GF-D8 (cell line): ENCODE measurements at regions not wholly inside any gene's neighbourhood (a gene's known extent, or its start where the extent isn't known, plus 50 kb on each side); places are given as distances from the start of the nearest gene placed in this dataset.
"Not testable (repeated sequence)": the region's sequence is repeated elsewhere in the genome, so short reads cannot be mapped to it uniquely, and the experiment has no call there.

Experiments used
- DNase-seq: peaks from one replicate; lab custom pipeline; 2025; lab: John Stamatoyannopoulos, UW

- no peak for DNase-seq
Measured at GRCh38 chr13:104532132-104532531, 1465.9 kb upstream of the SLC10A2 start.

- no peak for DNase-seq
Measured at GRCh38 chr13:104530741-104531140, 1464.5 kb upstream of the SLC10A2 start.

- no peak for DNase-seq
Measured at GRCh38 chr13:104526561-104526960, 1460.3 kb upstream of the SLC10A2 start.

- DNase-seq, result no peak
Measured at GRCh38 chr13:104525467-104525866, 1459.2 kb upstream of the SLC10A2 start.

- no peak for DNase-seq
Measured at GRCh38 chr13:104522235-104523072, 1456.2 kb upstream of the SLC10A2 start.

GRCh38 chr13:104510422-104510821 is 1444.2 kb upstream of the SLC10A2 start:
- no peak for DNase-seq

GRCh38 chr13:104493502-104493901 is 1427.3 kb upstream of the SLC10A2 start:
- DNase-seq, result not testable (repeated sequence)

GRCh38 chr13:104491916-104492315 is 1425.7 kb upstream of the SLC10A2 start:
- DNase-seq, result no peak

GRCh38 chr13:104487006-104487405 is 1420.8 kb upstream of the SLC10A2 start:
- DNase-seq, result no peak

GRCh38 chr13:104485571-104485970 is 1419.4 kb upstream of the SLC10A2 start:
- no peak for DNase-seq

- no peak for DNase-seq
Measured at GRCh38 chr13:104483631-104484030, 1417.4 kb upstream of the SLC10A2 start.

GRCh38 chr13:104477261-104477660 is 1411.0 kb upstream of the SLC10A2 start:
- no peak for DNase-seq

GRCh38 chr13:104473936-104474335 is 1407.7 kb upstream of the SLC10A2 start:
- no peak for DNase-seq

- DNase-seq, result no peak
Measured at GRCh38 chr13:104466016-104466415, 1399.8 kb upstream of the SLC10A2 start.

- no peak for DNase-seq
Measured at GRCh38 chr13:104461049-104461448, 1394.8 kb upstream of the SLC10A2 start.

GRCh38 chr13:104460554-104460953 is 1394.3 kb upstream of the SLC10A2 start:
- DNase-seq, result no peak

GRCh38 chr13:104450006-104450405 is 1383.8 kb upstream of the SLC10A2 start:
- DNase-seq, result no peak

GRCh38 chr13:104447348-104447747 is 1381.1 kb upstream of the SLC10A2 start:
- DNase-seq, result no peak

GRCh38 chr13:104442536-104442935 is 1376.3 kb upstream of the SLC10A2 start:
- DNase-seq, result no peak

GRCh38 chr13:104436555-104436954 is 1370.3 kb upstream of the SLC10A2 start:
- no peak for DNase-seq

- no peak for DNase-seq
Measured at GRCh38 chr13:104431895-104432294, 1365.7 kb upstream of the SLC10A2 start.

GRCh38 chr13:104426435-104426834 is 1360.2 kb upstream of the SLC10A2 start:
- DNase-seq, result no peak

GRCh38 chr13:104422668-104423067 is 1356.5 kb upstream of the SLC10A2 start:
- DNase-seq, result no peak

- no peak for DNase-seq
Measured at GRCh38 chr13:104416973-104417372, 1350.8 kb upstream of the SLC10A2 start.
